Keratinocyte (primary cell): ENCODE measurements at regions not wholly inside any gene's neighbourhood (a gene's known extent, or its start where the extent isn't known, plus 50 kb on each side); places are given as distances from the start of the nearest gene placed in this dataset.

Experiments used
- DNase-seq: peaks from one replicate; pipeline ENCODE4 v3.0.0-alpha.2; 2011; ENCODE audit warnings: low read depth, missing footprints, low spot score
- FAIRE-seq: peaks from 2 replicates; lab custom pipeline; 2011; peaks lifted over from hg19 to GRCh38; lab: Jason Lieb, UNC
- H2AFZ ChIP-seq: 2 replicates; pipeline ENCODE4 v1.6.0; 2012; ENCODE audit warnings: low read length, control low read depth, inconsistent platforms; ENCODE audit not compliant: control insufficient read depth
- H3K27ac ChIP-seq: 2 replicates; pipeline ENCODE4 v1.5.1; 2011; ENCODE audit warnings: low read length; ENCODE audit not compliant: control insufficient read depth, insufficient read depth
- H3K27me3 ChIP-seq: 3 replicates; pipeline ENCODE4 v1.6.0; 2011; ENCODE audit warnings: low read length; ENCODE audit not compliant: control insufficient read depth, insufficient read depth; ENCODE audit errors: extremely low read depth
- H3K36me3 ChIP-seq, 2 experiments: 2 replicates in 1 of 2; 3 replicates in 1 of 2; pipeline ENCODE4 v1.5.1; 2011; ENCODE audit warnings: low read length in 2 of 2, mild to moderate bottlenecking in 1 of 2; ENCODE audit not compliant: control insufficient read depth in 2 of 2, insufficient read depth in 2 of 2; ENCODE audit errors: extremely low read depth in 1 of 2
- H3K4me1 ChIP-seq: 3 replicates; pipeline ENCODE4 v1.5.1; 2011; ENCODE audit warnings: low read length; ENCODE audit not compliant: control insufficient read depth, insufficient read depth; ENCODE audit errors: extremely low read depth
- H3K4me2 ChIP-seq: 3 replicates; pipeline ENCODE4 v1.6.0; 2011; ENCODE audit warnings: low read depth, low read length; ENCODE audit not compliant: control insufficient read depth, insufficient read depth; ENCODE audit errors: extremely low read depth
- H3K4me3 ChIP-seq, 3 experiments: fragments of 200-600 bp in 1 of 3; sonication (generic) in 1 of 3; 2 replicates in 2 of 3; 3 replicates in 1 of 3; pipeline ENCODE4 v1.5.1; 2011 to 2016; ENCODE audit warnings: low read length in 3 of 3, mild to moderate bottlenecking in 3 of 3, control low read depth in 2 of 3, inconsistent platforms in 1 of 3, low read depth in 1 of 3, mixed read lengths in 1 of 3, mixed run types in 1 of 3, moderate library complexity in 1 of 3; ENCODE audit not compliant: control insufficient read depth in 2 of 3, insufficient read depth in 2 of 3; ENCODE audit errors: extremely low read depth in 1 of 3
- H3K79me2 ChIP-seq: 2 replicates; pipeline ENCODE4 v1.6.0; 2012; ENCODE audit warnings: low read length; ENCODE audit not compliant: control insufficient read depth, insufficient read depth
- H3K9ac ChIP-seq: 3 replicates; pipeline ENCODE4 v1.6.0; 2011; ENCODE audit warnings: low read length; ENCODE audit not compliant: control insufficient read depth, insufficient read depth; ENCODE audit errors: extremely low read depth
- H3K9me1 ChIP-seq: 3 replicates; pipeline ENCODE4 v1.6.0; 2011; ENCODE audit warnings: low read length; ENCODE audit not compliant: control insufficient read depth, insufficient read depth; ENCODE audit errors: extremely low read depth
- H3K9me3 ChIP-seq: 2 replicates; pipeline ENCODE4 v1.5.1; 2012; ENCODE audit warnings: low read depth, low read length; ENCODE audit not compliant: control insufficient read depth
- H4K20me1 ChIP-seq: 3 replicates; pipeline ENCODE4 v1.6.0; 2011; ENCODE audit warnings: low read length; ENCODE audit not compliant: control insufficient read depth, insufficient read depth; ENCODE audit errors: extremely low read depth
- CTCF ChIP-seq, 3 experiments: IDR thresholded peaks in 1 of 3; conservative IDR thresholded peaks in 1 of 3; optimal IDR thresholded peaks in 1 of 3; 2 replicates in 2 of 3; 3 replicates in 1 of 3; pipeline versions ENCODE3 to v1.5.1; 2011; ENCODE audit warnings: low read length in 3 of 3, mild to moderate bottlenecking in 3 of 3, moderate library complexity in 2 of 3, control low read depth in 1 of 3, inconsistent platforms in 1 of 3; ENCODE audit not compliant: insufficient read depth in 2 of 3; ENCODE audit errors: extremely low read depth in 1 of 3
- EZH2 ChIP-seq: IDR thresholded peaks from one replicate; pipeline ENCODE4 v1.6.1; 2012; ENCODE audit warnings: inconsistent platforms, mild to moderate bottlenecking, low read length, moderate library complexity
- dilution Hi-C: fragments of 300-500 bp; cut with MboI; formaldehyde crosslinking; loops from one replicate; pipeline ENCODE4 v1.7.0; 2020; ENCODE audit warnings: low sequenced_read_pairs; ENCODE audit not compliant: extremely low pct_ligation_motif_present

GRCh38 chr12:18878676-18879180 lies 140.8 kb downstream of the CAPZA3 start:
- Histone ChIP-seq H3K4me2 (no peak overlapping the region), H3K79me2 (no peaks in the 10 kb centered on the region), H3K4me1 (no peaks in the 10 kb centered on the region), H4K20me1 (no peaks in the 10 kb centered on the region), H2AFZ (no peak overlapping the region), H3K36me3 (no peaks in the 10 kb centered on the region), H3K9me1 (no peaks in the 10 kb centered on the region), H3K27ac (no peak overlapping the region), H3K4me3 (no peak overlapping the region), H3K27me3 (no peaks in the 10 kb centered on the region), H3K9ac (no peak overlapping the region), H3K9me3 (no peaks in the 10 kb centered on the region)
- dilution Hi-C loops, result no loop called here
- no peak for TF ChIP-seq EZH2
- no peak for TF ChIP-seq CTCF (optimal IDR thresholded peaks at IDR 0.05 in 1 of 3, IDR thresholded peaks at IDR 0.05 in 1 of 3, conservative IDR thresholded peaks at IDR 0.05 in 1 of 3; ENCODE audit: extremely low read depth in 1 of 3, insufficient read depth in 2 of 3, low read length in 3 of 3)
- DNase-seq (no peak), FAIRE-seq (no peak)

GRCh38 chr12:18882690-18883089 lies 144.8 kb downstream of the CAPZA3 start:
- DNase-seq (no peak), FAIRE-seq (peak; percentile 46)
- TF ChIP-seq EZH2 (no peak), CTCF (optimal IDR thresholded peaks at IDR 0.05 in 1 of 3, IDR thresholded peaks at IDR 0.05 in 1 of 3, conservative IDR thresholded peaks at IDR 0.05 in 1 of 3; ENCODE audit: extremely low read depth in 1 of 3, insufficient read depth in 2 of 3, low read length in 3 of 3) (no peak)
- Histone ChIP-seq H3K79me2 (no peaks in the 10 kb centered on the region), H2AFZ (no peak overlapping the region), H3K27me3 (no peaks in the 10 kb centered on the region), H3K9me3 (no peaks in the 10 kb centered on the region), H3K4me1 (no peaks in the 10 kb centered on the region), H3K9ac (no peak overlapping the region), H3K27ac (no peak overlapping the region), H3K36me3 (no peaks in the 10 kb centered on the region), H4K20me1 (no peaks in the 10 kb centered on the region), H3K9me1 (no peaks in the 10 kb centered on the region), H3K4me2 (no peak overlapping the region), H3K4me3 (no peak overlapping the region)
- dilution Hi-C loops, result no loop called here
